Mammary epithelial cell (primary cell): ENCODE measurements at regions not wholly inside any gene's neighbourhood (a gene's known extent, or its start where the extent isn't known, plus 50 kb on each side); places are given as distances from the start of the nearest gene placed in this dataset.

ENCODE experiments used
- EZH2 ChIP-seq: IDR thresholded peaks from 2 replicates; pipeline ENCODE4 v1.6.1; 2012; ENCODE audit warnings: low read length, inconsistent platforms, borderline replicate concordance
- TF ChIP-seq, protein P1 (sequence below), 2 donors: IDR thresholded peaks in 1 of 2; conservative IDR thresholded peaks in 1 of 2; 2 replicates each; pipeline ENCODE4 v1.5.1; 2011 to 2012; ENCODE audit warnings: inconsistent platforms in 2 of 2, low read length in 2 of 2, mild to moderate bottlenecking in 2 of 2, control low read depth in 1 of 2, low read depth in 1 of 2; ENCODE audit not compliant: insufficient read depth in 1 of 2; ENCODE audit errors: extremely low read depth in 1 of 2

DNA sequence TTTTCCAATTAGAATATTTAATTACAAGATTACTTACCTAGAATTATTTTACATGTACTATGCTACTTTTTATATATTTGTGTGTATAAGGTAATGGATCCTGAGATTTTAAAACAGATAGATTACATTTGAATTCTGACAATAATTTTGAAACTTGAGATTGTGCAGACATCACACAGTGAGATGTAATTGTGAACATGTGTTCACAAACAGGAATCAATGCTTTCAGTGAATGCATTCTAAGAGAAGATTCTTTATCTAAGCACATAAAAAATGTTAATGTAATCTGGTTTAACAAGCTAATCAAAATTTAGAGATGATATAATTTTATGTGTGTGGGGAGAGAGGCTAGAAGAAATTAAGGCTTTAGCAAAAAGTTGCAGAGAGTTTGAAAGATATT, 1925.5 kb downstream of the ARAP2 start:
- TF ChIP-seq, protein P1, sequence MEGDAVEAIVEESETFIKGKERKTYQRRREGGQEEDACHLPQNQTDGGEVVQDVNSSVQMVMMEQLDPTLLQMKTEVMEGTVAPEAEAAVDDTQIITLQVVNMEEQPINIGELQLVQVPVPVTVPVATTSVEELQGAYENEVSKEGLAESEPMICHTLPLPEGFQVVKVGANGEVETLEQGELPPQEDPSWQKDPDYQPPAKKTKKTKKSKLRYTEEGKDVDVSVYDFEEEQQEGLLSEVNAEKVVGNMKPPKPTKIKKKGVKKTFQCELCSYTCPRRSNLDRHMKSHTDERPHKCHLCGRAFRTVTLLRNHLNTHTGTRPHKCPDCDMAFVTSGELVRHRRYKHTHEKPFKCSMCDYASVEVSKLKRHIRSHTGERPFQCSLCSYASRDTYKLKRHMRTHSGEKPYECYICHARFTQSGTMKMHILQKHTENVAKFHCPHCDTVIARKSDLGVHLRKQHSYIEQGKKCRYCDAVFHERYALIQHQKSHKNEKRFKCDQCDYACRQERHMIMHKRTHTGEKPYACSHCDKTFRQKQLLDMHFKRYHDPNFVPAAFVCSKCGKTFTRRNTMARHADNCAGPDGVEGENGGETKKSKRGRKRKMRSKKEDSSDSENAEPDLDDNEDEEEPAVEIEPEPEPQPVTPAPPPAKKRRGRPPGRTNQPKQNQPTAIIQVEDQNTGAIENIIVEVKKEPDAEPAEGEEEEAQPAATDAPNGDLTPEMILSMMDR (conservative IDR thresholded peaks at IDR 0.05 in 1 of 2, IDR thresholded peaks at IDR 0.05 in 1 of 2; ENCODE audit: extremely low read depth in 1 of 2, insufficient read depth in 1 of 2, low read depth in 1 of 2, low read length in 2 of 2): no peak
- TF ChIP-seq EZH2: no peak
